ENCODE measurements at regions not wholly inside any gene's neighbourhood (a gene's known extent, or its start where the extent isn't known, plus 50 kb on each side); places are given as distances from the start of the nearest gene placed in this dataset.

GRCh38 chr2:19109518-19109917 is 248.9 kb downstream of the OSR1 start:
- no peak for DNase-seq (ENCODE audit: insufficient read length, low spot score)
- FAIRE-seq: no peak
- TF ChIP-seq CTCF (IDR thresholded peaks at IDR 0.05; ENCODE audit: insufficient read depth, missing control alignments): no peak

- DNase-seq (ENCODE audit: insufficient read length, low spot score): no peak
- TF ChIP-seq CTCF (IDR thresholded peaks at IDR 0.05; ENCODE audit: insufficient read depth, missing control alignments): no peak
- FAIRE-seq: no peak
These were observed 252.0 kb downstream of the OSR1 start for GRCh38 chr2:19106376-19106775.

GRCh38 chr2:19104503-19104902 is 253.9 kb downstream of the OSR1 start:
- DNase-seq (ENCODE audit: insufficient read length, low spot score) (no peak), FAIRE-seq (no peak)
- TF ChIP-seq CTCF (IDR thresholded peaks at IDR 0.05; ENCODE audit: insufficient read depth, missing control alignments): no peak

- TF ChIP-seq CTCF (IDR thresholded peaks at IDR 0.05; ENCODE audit: insufficient read depth, missing control alignments): no peak
- DNase-seq (ENCODE audit: insufficient read length, low spot score): no peak
- FAIRE-seq: no peak
These were observed 255.6 kb downstream of the OSR1 start for GRCh38 chr2:19102696-19103423.

GRCh38 chr2:19101968-19102367 is 256.5 kb downstream of the OSR1 start:
- DNase-seq (ENCODE audit: insufficient read length, low spot score): no peak
- FAIRE-seq: no peak
- TF ChIP-seq CTCF (IDR thresholded peaks at IDR 0.05; ENCODE audit: insufficient read depth, missing control alignments): no peak

- TF ChIP-seq CTCF (IDR thresholded peaks at IDR 0.05; ENCODE audit: insufficient read depth, missing control alignments): no peak
- no peak for DNase-seq (ENCODE audit: insufficient read length, low spot score)
- FAIRE-seq: no peak
These were observed 257.9 kb downstream of the OSR1 start for GRCh38 chr2:19100570-19100969.

GRCh38 chr2:19099181-19099580 is 259.2 kb downstream of the OSR1 start:
- no peak for DNase-seq (ENCODE audit: insufficient read length, low spot score)
- TF ChIP-seq CTCF (IDR thresholded peaks at IDR 0.05; ENCODE audit: insufficient read depth, missing control alignments): no peak
- FAIRE-seq: no peak

Data from D721Med (cell line).